Amniotic stem cell (primary cell): ENCODE measurements at regions not wholly inside any gene's neighbourhood (a gene's known extent, or its start where the extent isn't known, plus 50 kb on each side); places are given as distances from the start of the nearest gene placed in this dataset.
"Not testable (repeated sequence)": the region's sequence is repeated elsewhere in the genome, so short reads cannot be mapped to it uniquely, and the experiment has no call there.

Experiments
- DNase-seq: peaks from one replicate; lab custom pipeline; 2025; lab: John Stamatoyannopoulos, UW

GRCh38 chr6:147972448-147972847 is 370.2 kb upstream of the SASH1 start:
- DNase-seq = no peak

GRCh38 chr6:147973806-147974205 is 368.8 kb upstream of the SASH1 start:
- no peak for DNase-seq

GRCh38 chr6:147974376-147974775 is 368.3 kb upstream of the SASH1 start:
- no peak for DNase-seq

GRCh38 chr6:147977851-147978465 is 364.7 kb upstream of the SASH1 start:
- DNase-seq = no peak

- DNase-seq = no peak
These were observed 362.7 kb upstream of the SASH1 start for GRCh38 chr6:147979966-147980365.

GRCh38 chr6:147983581-147984366 is 358.9 kb upstream of the SASH1 start:
- no peak for DNase-seq

- DNase-seq = no peak
These were observed 355.8 kb upstream of the SASH1 start for GRCh38 chr6:147986846-147987245.

- DNase-seq = no peak
These were observed 352.5 kb upstream of the SASH1 start for GRCh38 chr6:147990159-147990558.

- no peak for DNase-seq
These were observed 350.7 kb upstream of the SASH1 start for GRCh38 chr6:147991961-147992360.

- DNase-seq = no peak
These were observed 343.6 kb upstream of the SASH1 start for GRCh38 chr6:147999001-147999540.

GRCh38 chr6:148001844-148002642 is 340.6 kb upstream of the SASH1 start:
- no peak for DNase-seq

GRCh38 chr6:148004651-148005050 is 338.0 kb upstream of the SASH1 start:
- DNase-seq = no peak

GRCh38 chr6:148005806-148006205 is 336.8 kb upstream of the SASH1 start:
- DNase-seq = no peak

GRCh38 chr6:148010516-148010915 is 332.1 kb upstream of the SASH1 start:
- not testable (repeated sequence) for DNase-seq

GRCh38 chr6:148016013-148016412 is 326.6 kb upstream of the SASH1 start:
- DNase-seq = no peak

- no peak for DNase-seq
These were observed 321.5 kb upstream of the SASH1 start for GRCh38 chr6:148021165-148021564.

- DNase-seq = no peak
These were observed 320.9 kb upstream of the SASH1 start for GRCh38 chr6:148021699-148022098.

- DNase-seq = not testable (repeated sequence)
These were observed 320.4 kb upstream of the SASH1 start for GRCh38 chr6:148022279-148022678.

GRCh38 chr6:148027201-148027600 is 315.4 kb upstream of the SASH1 start:
- DNase-seq = no peak

- DNase-seq = no peak
These were observed 306.7 kb upstream of the SASH1 start for GRCh38 chr6:148035806-148036390.

- peak; percentile 35 for DNase-seq
These were observed 305.1 kb upstream of the SASH1 start for GRCh38 chr6:148037496-148037895.

GRCh38 chr6:148041546-148041945 is 301.1 kb upstream of the SASH1 start:
- no peak for DNase-seq
